GM21390 (cell line): ENCODE measurements at regions not wholly inside any gene's neighbourhood (a gene's known extent, or its start where the extent isn't known, plus 50 kb on each side); places are given as distances from the start of the nearest gene placed in this dataset.
A peak's percentile ranks its signal among the peaks of the same experiment; 100 is the strongest.

ENCODE experiments used
- ATAC-seq: cut with Tn5 transposase; IDR thresholded peaks from one replicate; pipeline ENCODE4 v1.9.1; 2021; ENCODE audit not compliant: unreplicated experiment

DNA sequence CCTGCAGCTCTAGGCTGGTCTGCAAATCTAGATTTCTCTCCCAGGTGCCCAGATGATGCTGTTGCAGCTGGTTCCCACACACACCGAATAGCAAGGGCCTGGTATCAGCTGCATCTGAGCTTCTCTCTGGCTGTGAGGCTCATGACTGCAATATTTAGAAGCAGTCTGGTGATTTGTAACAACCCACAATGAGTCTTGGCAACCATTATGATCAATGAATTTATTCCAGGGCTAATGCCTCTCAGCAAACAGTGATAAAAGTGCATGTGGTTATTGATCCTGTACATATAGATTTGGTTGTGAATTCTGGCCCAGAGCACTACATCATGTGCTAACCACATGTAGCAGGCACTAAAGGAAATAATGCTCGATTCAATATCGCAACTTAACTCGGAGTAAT, 114.3 kb downstream of the ASCL4 start:
- ATAC-seq = no peak

- no peak for ATAC-seq
Measured at GRCh38 chr12:107891967-107892366, 117.5 kb downstream of the ASCL4 start.

- ATAC-seq = no peak
Measured at GRCh38 chr12:107894589-107894988, 120.1 kb downstream of the ASCL4 start.

- ATAC-seq = no peak
Measured at GRCh38 chr12:107895966-107896365, 121.5 kb downstream of the ASCL4 start.

DNA sequence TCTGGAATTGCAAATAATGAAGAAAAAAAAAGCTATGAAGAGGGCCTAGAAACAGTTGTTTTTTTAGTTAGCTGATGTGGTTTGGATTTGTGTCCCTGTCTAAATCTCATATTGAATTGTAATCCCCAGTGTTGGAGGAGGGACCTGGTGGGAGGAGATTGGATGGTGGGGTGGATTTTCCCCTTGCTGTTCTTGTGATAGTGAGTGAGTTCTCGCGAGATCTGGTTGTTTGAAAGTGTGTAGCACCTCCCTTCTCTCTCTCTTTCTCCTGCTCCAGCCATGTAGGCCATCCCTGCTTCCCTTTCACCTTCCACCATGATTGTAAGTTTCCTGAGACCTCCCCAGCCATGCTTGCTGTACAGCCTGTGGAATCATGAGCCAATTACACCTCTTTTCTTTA, 126.1 kb downstream of the ASCL4 start:
- no peak for ATAC-seq

DNA sequence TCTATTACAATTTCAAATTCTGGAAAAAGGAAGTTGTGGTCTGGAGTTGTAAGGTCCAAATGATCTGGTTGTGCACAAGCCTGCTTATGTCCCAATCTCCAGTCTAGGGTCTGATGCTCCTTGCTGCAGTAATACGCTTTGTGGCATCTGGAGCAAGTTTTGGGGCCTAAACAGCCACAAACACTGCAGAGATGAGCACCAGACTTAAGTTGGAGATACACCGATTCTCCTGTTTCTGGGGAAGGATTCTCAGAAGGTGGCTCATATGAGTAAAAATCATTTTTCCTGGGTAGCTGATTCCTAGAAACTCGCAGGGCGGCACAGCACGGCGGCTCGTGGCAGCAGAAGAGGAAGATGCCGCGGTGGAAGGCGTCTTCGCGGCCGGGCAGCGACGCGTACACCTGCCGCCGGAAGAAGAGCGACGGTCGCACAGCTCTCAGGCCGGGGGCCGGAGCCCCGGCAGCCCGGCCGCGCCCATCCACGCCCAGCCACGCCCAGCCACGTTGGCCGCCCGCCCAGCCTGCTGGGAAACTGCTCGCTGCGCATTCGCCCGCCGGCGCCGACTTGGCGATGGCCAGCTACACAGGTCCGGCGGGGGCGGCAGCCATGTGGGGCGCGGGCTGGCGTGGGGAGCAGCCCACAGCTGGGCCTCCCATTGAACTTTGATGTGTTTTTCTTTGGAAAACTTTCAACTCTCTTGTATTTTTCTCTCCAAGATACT, 129.0 kb downstream of the ASCL4 start:
- peak; percentile 98 for ATAC-seq

DNA sequence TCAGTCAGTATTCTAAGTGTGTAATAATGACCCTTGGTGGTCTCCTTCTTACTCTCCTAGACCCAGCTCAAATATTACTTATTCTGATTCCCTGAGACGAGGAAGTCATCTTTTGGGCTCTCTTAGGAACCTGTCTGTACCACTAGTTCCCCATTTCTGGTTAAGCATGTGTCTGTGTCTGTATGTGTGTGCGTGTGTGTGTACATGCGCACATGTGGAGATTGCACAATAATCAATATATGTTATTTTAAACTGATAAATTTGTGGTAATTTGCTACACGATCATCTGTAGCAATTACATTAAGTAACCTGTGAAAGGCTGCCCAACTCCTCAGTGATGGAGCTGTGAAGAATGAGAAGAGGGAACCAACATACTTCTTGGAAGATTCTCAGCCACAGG, 132.2 kb downstream of the ASCL4 start:
- no peak for ATAC-seq

DNA sequence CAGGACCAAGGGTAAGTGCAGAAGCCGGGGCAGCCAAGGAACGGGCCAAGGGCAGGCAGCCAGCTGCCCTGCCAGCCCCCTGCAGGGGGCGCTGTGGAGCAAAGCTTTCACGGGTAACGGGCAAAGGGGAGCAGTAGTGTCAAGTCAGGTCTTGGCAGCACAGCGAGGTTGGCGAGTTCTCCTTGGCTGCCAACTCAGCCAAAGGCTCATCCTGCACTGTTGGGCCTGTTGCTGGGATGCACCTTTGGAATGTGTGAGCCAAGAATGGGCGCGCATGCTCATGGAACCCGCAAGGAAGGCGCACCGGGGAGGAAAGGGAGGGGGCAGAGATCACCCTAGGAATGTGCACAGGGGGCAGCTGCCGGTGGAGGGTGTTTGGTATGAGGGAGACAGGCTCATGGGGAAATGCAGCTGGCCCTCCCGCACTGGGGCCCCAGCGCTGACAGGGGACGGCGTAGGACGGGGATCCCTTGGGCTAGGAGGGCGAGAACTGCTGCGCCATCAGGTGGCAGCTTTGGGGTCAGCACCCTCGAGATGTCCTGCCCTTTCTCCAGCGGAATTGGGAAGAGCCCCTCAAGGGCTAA, 138.0 kb downstream of the ASCL4 start:
- peak; percentile 87 for ATAC-seq

GRCh38 chr12:107914460-107914977, 140.0 kb downstream of the ASCL4 start:
- ATAC-seq = no peak

DNA sequence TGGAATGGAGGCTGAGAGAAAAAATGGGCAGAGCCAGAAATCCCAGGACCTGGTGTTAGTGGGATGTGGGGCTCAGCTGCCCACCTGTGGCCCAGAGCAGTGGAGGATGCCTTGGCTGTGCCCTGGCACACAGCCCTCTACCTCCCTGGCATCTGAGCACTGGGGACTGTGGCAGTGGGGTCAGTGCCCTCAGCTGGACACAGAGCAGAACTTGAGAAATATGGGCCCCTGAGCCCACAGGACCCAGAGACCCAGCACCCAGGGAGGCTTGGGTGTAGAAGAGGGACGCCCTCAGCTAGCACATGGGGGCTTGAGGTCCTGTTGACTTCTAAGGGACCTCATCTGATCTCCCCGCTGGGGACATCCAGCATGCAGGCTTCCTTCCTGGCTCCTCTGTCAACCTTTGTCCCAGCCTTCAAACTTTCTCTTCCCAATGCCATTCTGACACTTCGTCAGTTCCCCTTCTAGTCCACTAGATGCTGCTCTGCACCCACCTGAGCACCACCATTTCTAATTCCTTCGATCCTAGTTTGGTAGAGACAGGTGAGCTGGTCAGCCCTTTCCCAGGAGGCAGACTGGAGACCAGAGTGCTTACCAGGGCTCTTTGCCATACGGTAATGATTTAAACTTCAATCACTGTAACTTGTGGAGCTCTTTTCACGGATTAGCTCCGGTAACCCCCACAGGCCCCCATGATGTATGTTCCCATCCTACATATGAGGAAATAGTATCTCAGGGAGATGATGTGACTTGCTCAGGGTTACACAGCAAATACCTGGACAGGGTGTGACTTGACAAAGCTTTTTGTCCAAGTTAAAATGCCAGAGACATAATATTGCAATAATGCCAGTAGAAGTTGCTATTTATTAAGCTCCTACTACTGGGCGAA, 143.7 kb downstream of the ASCL4 start:
- ATAC-seq = no peak

- no peak for ATAC-seq
Measured at GRCh38 chr12:107921062-107921461, 146.6 kb downstream of the ASCL4 start.

DNA sequence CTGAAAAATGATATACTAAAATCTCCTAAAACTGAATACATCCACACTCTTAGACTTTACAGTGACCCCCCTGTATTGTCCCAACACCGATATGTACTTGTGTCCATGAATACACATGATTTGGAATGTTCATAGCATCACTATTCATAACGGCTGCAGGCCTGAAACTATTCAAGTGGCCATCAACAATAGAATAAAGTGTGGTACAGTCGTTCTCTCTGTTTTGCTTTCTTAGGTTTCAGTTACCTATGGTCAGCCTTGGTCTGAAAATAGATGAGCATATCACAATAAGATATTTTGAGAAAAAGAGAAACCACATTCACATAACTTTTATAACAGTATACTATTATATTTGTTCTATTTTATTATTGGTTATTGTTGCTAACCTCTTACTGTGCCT, 150.6 kb downstream of the ASCL4 start:
- ATAC-seq = no peak

DNA sequence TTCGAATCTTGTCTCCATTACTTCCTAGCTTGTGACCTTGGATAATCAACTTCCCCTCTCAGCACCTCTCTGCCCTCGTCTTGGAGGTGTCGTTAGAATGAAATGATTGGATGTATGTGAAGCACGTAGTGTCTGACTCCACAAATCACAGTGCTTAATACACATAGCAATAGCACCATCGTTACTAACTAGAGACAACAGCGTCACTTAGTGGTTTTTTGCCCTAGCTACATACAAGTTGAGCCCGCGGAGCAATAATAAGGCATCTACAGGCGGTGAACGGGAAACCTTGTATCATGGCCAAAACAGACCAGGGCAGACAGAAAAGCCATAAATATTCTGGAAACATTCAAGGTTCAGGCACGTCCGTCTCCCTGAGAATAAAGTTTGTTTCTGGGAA, 154.9 kb downstream of the ASCL4 start:
- no peak for ATAC-seq

GRCh38 chr12:107931761-107932160, 157.3 kb downstream of the ASCL4 start:
- ATAC-seq = no peak

DNA sequence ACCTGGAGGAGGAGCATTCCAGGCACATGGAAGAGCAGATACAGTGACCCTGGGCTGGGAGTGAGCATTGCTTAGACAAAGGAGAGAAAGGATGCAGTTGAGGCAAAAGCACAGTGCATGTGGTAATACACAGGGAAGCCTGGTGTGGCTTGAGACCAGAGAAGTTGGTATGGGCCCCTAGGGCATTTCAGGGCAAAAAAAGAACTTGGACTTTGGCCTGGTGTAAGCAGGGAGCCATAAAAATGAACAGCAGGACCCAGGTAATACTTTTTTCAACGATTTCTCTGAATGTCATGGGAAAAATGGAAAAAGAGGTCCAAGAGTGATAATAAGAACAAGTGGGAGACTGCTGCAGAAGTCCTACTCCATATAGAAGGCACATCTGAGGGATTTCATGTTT, 163.9 kb downstream of the ASCL4 start:
- ATAC-seq = no peak

GRCh38 chr12:107948391-107948945, 174.0 kb downstream of the ASCL4 start:
- no peak for ATAC-seq

GRCh38 chr12:107951024-107951423, 176.5 kb downstream of the ASCL4 start:
- ATAC-seq = no peak

DNA sequence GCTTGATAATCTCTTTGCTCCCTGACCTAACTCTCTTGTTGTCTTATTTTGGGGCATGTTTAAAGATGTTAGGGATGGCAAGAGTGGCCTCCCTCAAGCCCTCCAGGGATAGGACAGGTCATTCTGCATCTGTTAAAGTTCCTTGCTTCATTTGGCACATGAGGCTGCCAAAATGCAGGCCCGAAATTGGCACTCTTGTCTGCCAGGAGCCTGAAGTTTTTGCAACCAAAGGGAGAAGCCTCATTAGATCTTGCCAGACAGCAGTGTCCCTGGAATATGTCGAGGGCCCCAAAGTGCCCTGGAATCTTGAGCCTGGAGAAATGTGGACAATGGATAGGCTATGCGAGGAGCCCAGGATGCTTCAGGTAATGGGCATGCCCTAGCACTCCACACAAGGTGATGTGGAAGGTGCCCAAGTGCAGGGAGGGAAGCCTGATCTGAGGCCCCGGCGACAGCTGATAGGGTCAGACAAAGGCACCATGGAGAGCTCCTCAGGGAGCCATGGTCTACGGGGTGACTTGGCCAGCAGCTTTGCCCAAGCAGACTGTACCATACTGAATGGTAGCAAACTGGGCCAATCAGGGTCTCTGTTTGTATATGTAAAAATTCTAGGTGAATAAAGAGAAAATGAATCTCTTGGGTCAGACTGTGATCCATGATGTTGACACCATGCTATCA, 173.0 kb upstream of the WSCD2 start:
- ATAC-seq = no peak

DNA sequence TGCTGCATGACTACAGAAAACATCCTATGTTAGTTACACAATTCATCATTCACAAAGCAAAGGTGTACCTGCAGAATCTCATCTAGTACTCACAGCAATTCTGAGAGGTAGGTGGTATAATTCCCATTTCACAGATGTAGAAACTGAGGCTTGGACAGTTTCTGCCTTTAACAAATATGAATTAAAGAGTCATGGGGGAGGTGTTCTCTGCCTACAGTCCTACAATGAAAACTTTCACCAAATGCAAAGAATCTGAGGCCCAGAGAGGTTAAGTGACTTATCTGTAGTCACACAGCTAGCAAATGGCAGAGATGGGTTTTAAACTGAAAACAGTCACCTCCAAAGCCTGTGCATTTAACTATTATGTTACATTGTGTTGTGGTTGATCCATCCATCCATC, 171.6 kb upstream of the WSCD2 start:
- ATAC-seq = no peak

GRCh38 chr12:107963635-107964034, 165.5 kb upstream of the WSCD2 start:
- ATAC-seq = no peak

DNA sequence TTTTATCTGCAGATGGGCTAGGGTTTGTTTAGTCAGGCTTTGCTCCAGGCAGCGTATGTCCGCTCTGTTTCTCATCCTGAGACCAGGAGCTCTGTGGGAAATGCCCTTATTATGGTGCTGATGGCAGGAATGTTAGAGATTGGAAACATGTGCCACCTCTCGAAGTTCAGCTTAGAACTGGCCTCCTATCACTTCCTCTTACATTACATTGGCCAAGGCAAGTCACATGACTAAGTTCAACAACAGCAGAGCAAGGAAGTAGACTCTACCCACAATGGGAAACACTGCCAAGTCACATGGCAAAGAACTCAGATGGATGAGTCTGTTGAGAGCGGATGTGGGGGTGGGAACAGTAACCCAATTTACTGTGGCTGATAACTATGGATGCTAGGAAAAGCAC, 161.9 kb upstream of the WSCD2 start:
- no peak for ATAC-seq
